ENCODE measurements at regions not wholly inside any gene's neighbourhood (a gene's known extent, or its start where the extent isn't known, plus 50 kb on each side); places are given as distances from the start of the nearest gene placed in this dataset.

DNA sequence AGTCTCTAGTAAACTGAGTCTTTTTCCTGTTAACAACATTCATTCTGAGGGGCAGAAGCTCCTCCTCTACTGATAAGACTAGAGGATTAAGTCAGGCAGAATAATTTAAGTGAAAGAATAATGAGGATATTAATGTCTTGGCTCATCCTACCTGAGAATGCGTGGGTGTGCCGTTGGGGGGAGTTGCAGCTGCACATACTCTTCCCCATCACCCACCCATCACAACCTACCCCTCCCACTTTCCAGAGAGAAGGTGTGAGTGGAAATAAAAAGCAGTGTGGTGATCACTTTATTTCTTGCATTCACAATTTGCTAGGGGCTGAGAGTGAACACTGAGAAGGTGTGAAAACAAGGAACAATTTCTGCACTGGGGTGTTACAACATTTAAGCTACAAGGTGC is 146.8 kb upstream of the MAGI3 start:
- FAIRE-seq (no peak), ATAC-seq (no peak), DNase-seq (ENCODE audit: low read depth in 1 of 2, low spot score in 1 of 2) (no peak)
- ChIA-PET CTCF (interaction anchor here (0.7 kb wide), 1 partner anchor 1025 kb away, joined by 3 read pairs; no protein-coding TSS in a partner anchor), POLR2A (no interaction called here)
- H3K4me3 ChIP-seq, result no peak overlapping the region
- no peaks in the 10 kb centered on the region for H3K4me1 ChIP-seq
- H3K27ac ChIP-seq, result no peak overlapping the region
- no peaks in the 10 kb centered on the region for H3K9me3 ChIP-seq
- WGBS (ENCODE audit: missing lambda C conversion rate), result 92% methylated on average over 2 of the region's 2 CpGs
- TF ChIP-seq, protein P1, sequence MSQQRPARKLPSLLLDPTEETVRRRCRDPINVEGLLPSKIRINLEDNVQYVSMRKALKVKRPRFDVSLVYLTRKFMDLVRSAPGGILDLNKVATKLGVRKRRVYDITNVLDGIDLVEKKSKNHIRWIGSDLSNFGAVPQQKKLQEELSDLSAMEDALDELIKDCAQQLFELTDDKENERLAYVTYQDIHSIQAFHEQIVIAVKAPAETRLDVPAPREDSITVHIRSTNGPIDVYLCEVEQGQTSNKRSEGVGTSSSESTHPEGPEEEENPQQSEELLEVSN (IDR thresholded peaks at IDR 0.05; ENCODE audit: borderline replicate concordance, low read depth), result no peak
- no peak for TF ChIP-seq EP300 (IDR thresholded peaks at IDR 0.05)
- TF ChIP-seq SREBF2 (IDR thresholded peaks at IDR 0.05), result no peak
- TF ChIP-seq RFX5 (IDR thresholded peaks at IDR 0.05), result no peak
- TF ChIP-seq TFCP2L1 (CRISPR knock-in tag; IDR thresholded peaks at IDR 0.05), result no peak
- TF ChIP-seq, protein P2, sequence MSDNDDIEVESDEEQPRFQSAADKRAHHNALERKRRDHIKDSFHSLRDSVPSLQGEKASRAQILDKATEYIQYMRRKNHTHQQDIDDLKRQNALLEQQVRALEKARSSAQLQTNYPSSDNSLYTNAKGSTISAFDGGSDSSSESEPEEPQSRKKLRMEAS (IDR thresholded peaks at IDR 0.05), result no peak
- no peak for TF ChIP-seq RNF2 (IDR thresholded peaks at IDR 0.05; ENCODE audit: borderline replicate concordance, low read depth)
- no peak for TF ChIP-seq RCOR1 (IDR thresholded peaks at IDR 0.05; ENCODE audit: low read depth, low read length)
- TF ChIP-seq, protein P3, sequence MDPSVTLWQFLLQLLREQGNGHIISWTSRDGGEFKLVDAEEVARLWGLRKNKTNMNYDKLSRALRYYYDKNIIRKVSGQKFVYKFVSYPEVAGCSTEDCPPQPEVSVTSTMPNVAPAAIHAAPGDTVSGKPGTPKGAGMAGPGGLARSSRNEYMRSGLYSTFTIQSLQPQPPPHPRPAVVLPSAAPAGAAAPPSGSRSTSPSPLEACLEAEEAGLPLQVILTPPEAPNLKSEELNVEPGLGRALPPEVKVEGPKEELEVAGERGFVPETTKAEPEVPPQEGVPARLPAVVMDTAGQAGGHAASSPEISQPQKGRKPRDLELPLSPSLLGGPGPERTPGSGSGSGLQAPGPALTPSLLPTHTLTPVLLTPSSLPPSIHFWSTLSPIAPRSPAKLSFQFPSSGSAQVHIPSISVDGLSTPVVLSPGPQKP (IDR thresholded peaks at IDR 0.05; ENCODE audit: low read depth, low read length), result no peak
- TF ChIP-seq EHMT2 (IDR thresholded peaks at IDR 0.05; ENCODE audit: low read depth), result no peak
- TF ChIP-seq, protein P4, sequence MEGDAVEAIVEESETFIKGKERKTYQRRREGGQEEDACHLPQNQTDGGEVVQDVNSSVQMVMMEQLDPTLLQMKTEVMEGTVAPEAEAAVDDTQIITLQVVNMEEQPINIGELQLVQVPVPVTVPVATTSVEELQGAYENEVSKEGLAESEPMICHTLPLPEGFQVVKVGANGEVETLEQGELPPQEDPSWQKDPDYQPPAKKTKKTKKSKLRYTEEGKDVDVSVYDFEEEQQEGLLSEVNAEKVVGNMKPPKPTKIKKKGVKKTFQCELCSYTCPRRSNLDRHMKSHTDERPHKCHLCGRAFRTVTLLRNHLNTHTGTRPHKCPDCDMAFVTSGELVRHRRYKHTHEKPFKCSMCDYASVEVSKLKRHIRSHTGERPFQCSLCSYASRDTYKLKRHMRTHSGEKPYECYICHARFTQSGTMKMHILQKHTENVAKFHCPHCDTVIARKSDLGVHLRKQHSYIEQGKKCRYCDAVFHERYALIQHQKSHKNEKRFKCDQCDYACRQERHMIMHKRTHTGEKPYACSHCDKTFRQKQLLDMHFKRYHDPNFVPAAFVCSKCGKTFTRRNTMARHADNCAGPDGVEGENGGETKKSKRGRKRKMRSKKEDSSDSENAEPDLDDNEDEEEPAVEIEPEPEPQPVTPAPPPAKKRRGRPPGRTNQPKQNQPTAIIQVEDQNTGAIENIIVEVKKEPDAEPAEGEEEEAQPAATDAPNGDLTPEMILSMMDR (IDR thresholded peaks at IDR 0.05), result no peak
- TF ChIP-seq EHF (CRISPR knock-in tag; IDR thresholded peaks at IDR 0.05), result no peak
- TF ChIP-seq FOXS1 (CRISPR knock-in tag; IDR thresholded peaks at IDR 0.05), result no peak
- TF ChIP-seq PHF8 (IDR thresholded peaks at IDR 0.05; ENCODE audit: borderline replicate concordance, low read depth), result no peak
- TF ChIP-seq CBX8 (IDR thresholded peaks at IDR 0.05), result no peak
- no peak overlapping the region for H3K4me2 ChIP-seq

DNA sequence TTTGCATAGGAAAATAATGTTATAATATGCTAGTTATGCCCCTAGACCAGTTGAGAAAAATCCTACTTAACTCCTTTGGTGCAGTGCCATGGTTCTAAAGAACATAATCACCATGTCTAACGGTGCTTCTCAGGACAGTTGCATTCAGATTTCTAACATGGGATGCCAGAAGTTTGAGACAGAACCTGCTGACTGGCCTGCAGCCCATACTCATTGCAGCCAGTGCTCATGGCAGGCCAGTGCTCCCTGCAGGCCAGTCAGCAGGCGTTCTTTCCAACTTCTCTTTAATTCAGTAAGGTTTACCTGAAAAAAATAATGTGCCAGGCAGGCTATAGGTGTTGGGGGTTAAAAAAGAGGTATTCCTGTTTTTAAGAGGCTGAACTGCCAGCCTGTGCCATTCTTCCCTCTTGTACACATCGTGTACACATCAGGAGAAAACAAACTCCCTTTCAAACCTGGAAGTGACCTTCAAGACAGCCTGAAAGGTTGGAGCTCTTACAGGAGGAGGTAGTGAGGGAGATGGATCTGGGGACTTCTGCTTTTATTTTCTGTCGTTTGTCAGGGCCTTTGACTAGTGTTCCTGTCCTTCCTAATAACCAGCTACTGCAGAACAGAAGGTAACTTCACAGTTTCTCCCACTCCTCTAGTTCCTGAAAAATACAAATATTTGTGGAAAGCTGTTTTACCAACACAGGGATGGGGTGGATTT is 146.0 kb upstream of the MAGI3 start:
- POLR2A ChIA-PET, result no interaction called here
- 38% methylated on average over 4 of the region's 4 CpGs for WGBS (ENCODE audit: missing lambda C conversion rate)
- H3K27ac ChIP-seq, result no peak overlapping the region
- H3K4me3 ChIP-seq, result no peak overlapping the region
- CTCF ChIA-PET, result interaction anchor here (0.7 kb wide), 1 partner anchor 1026 kb away, joined by 3 read pairs; no protein-coding TSS in a partner anchor
- DNase-seq (ENCODE audit: low read depth in 1 of 2, low spot score in 1 of 2) (no peak), FAIRE-seq (no peak), ATAC-seq (no peak)
- no peak overlapping the region for H3K4me2 ChIP-seq
- no peaks in the 10 kb centered on the region for H3K9me3 ChIP-seq
- TF ChIP-seq EHMT2 (IDR thresholded peaks at IDR 0.05; ENCODE audit: low read depth), result no peak
- no peak for TF ChIP-seq RFX5 (IDR thresholded peaks at IDR 0.05)
- TF ChIP-seq HOXB5 (CRISPR knock-in tag; IDR thresholded peaks at IDR 0.05), result no peak
- no peak for TF ChIP-seq JUN (IDR thresholded peaks at IDR 0.05)
- TF ChIP-seq, protein P5, sequence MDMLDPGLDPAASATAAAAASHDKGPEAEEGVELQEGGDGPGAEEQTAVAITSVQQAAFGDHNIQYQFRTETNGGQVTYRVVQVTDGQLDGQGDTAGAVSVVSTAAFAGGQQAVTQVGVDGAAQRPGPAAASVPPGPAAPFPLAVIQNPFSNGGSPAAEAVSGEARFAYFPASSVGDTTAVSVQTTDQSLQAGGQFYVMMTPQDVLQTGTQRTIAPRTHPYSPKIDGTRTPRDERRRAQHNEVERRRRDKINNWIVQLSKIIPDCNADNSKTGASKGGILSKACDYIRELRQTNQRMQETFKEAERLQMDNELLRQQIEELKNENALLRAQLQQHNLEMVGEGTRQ (IDR thresholded peaks at IDR 0.05), result no peak
- no peak for TF ChIP-seq CEBPB (IDR thresholded peaks at IDR 0.05)
- TF ChIP-seq POLR2AphosphoS2 (conservative IDR thresholded peaks at IDR 0.05; ENCODE audit: low read length), result no peak
- TF ChIP-seq RCOR1 (IDR thresholded peaks at IDR 0.05; ENCODE audit: low read depth, low read length), result no peak
- TF ChIP-seq, protein P2 (IDR thresholded peaks at IDR 0.05), result no peak
- TF ChIP-seq, protein P3 (IDR thresholded peaks at IDR 0.05; ENCODE audit: low read depth, low read length), result no peak
- TF ChIP-seq CBX8 (IDR thresholded peaks at IDR 0.05), result no peak
- no peaks in the 10 kb centered on the region for H3K4me1 ChIP-seq
